Testis (tissue), 2 donors: ENCODE measurements at regions not wholly inside any gene's neighbourhood (a gene's known extent, or its start where the extent isn't known, plus 50 kb on each side); places are given as distances from the start of the nearest gene placed in this dataset.

ENCODE experiments used
- POLR2A ChIP-seq: fragments of 450-650 bp; IDR thresholded peaks from one replicate; pipeline ENCODE4 v1.6.1; 2017; ENCODE audit warnings: antibody characterized with exemption, mild to moderate bottlenecking, moderate library complexity
- TF ChIP-seq, protein P1 (sequence below), 3 experiments: fragments of 450-650 bp in 2 of 3; fragments of 200-600 bp in 1 of 3; sonication (generic) in 1 of 3; IDR thresholded peaks; one replicate each; pipeline ENCODE4 v1.5.1; 2016 to 2019; ENCODE audit warnings: antibody characterized with exemption in 3 of 3, mild to moderate bottlenecking in 2 of 3, moderate library complexity in 1 of 3

DNA sequence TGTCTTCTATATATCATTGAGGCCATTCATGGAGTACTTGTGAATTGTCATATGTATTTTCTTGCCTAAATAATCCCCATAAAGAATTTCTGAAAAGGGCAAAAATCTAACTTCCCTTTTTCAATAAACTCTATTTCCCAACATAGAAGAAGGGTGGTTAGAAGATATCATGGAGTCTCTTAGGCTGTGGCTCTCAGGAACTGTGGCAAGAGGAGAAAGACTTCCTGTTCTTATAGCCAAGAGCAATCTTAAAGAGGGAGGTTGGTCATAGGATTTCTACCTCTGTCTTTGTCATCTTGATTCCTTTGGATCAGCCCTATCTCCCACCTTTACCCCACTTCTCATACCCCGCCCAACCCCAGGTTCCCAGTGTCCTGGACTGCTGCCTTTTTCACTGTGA, 175.8 kb downstream of the TYW3 start:
- TF ChIP-seq, protein P1, sequence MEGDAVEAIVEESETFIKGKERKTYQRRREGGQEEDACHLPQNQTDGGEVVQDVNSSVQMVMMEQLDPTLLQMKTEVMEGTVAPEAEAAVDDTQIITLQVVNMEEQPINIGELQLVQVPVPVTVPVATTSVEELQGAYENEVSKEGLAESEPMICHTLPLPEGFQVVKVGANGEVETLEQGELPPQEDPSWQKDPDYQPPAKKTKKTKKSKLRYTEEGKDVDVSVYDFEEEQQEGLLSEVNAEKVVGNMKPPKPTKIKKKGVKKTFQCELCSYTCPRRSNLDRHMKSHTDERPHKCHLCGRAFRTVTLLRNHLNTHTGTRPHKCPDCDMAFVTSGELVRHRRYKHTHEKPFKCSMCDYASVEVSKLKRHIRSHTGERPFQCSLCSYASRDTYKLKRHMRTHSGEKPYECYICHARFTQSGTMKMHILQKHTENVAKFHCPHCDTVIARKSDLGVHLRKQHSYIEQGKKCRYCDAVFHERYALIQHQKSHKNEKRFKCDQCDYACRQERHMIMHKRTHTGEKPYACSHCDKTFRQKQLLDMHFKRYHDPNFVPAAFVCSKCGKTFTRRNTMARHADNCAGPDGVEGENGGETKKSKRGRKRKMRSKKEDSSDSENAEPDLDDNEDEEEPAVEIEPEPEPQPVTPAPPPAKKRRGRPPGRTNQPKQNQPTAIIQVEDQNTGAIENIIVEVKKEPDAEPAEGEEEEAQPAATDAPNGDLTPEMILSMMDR (IDR thresholded peaks at IDR 0.05) = no peak
- TF ChIP-seq POLR2A = no peak
